Transverse colon (tissue), 4 donors: ENCODE measurements at regions not wholly inside any gene's neighbourhood (a gene's known extent, or its start where the extent isn't known, plus 50 kb on each side); places are given as distances from the start of the nearest gene placed in this dataset.
"Not testable (repeated sequence)": the region's sequence is repeated elsewhere in the genome, so short reads cannot be mapped to it uniquely, and the experiment has no call there.

Experiments
- DNase-seq: peaks from one replicate; pipeline ENCODE4 v3.0.0-alpha.2; 2019
- H3K27ac ChIP-seq, 4 donors: fragments of 200-600 bp; sonication (generic); 2 replicates each; pipeline ENCODE4 v1.5.1; 2016 to 2018; ENCODE audit warnings: inconsistent platforms in 4 of 4
- H3K27me3 ChIP-seq: fragments of 200-600 bp; sonication (generic); 2 replicates; pipeline ENCODE4 v1.5.1; 2017; ENCODE audit warnings: inconsistent platforms
- H3K36me3 ChIP-seq, 4 donors: fragments of 200-600 bp; sonication (generic); 2 replicates each; pipeline ENCODE4 v1.5.1; 2017 to 2019; ENCODE audit warnings: inconsistent platforms in 4 of 4
- H3K4me1 ChIP-seq, 4 donors: fragments of 200-600 bp; sonication (generic); 2 replicates each; pipeline ENCODE4 v1.5.1; 2017 to 2020; ENCODE audit warnings: inconsistent platforms in 4 of 4
- H3K4me3 ChIP-seq, 4 donors: fragments of 200-600 bp; sonication (generic); 1 replicate in 1 of 4; 2 replicates in 3 of 4; pipeline versions ENCODE4 v1.5.1 to v1.6.1; 2017 to 2019; ENCODE audit warnings: inconsistent platforms in 4 of 4
- H3K9me3 ChIP-seq, 2 donors: fragments of 200-600 bp; sonication (generic); 2 replicates each; pipeline ENCODE4 v1.5.1; 2017 to 2019; ENCODE audit warnings: inconsistent platforms in 2 of 2
- CTCF ChIP-seq, 5 experiments: fragments of 200-600 bp in 3 of 5; fragments of 450-650 bp in 2 of 5; sonication (generic) in 3 of 5; IDR thresholded peaks; 1 replicate in 2 of 5; 2 replicates in 3 of 5; pipeline ENCODE4 v1.5.1; 2016 to 2017; ENCODE audit warnings: antibody characterized with exemption in 5 of 5, inconsistent platforms in 3 of 5, mild to moderate bottlenecking in 2 of 5, moderate library complexity in 1 of 5
- EP300 ChIP-seq: sonication (generic); formaldehyde crosslinking; IDR thresholded peaks from one replicate; pipeline ENCODE4 v1.6.1; 2017; ENCODE audit warnings: antibody characterized with exemption, low read depth
- POLR2A ChIP-seq: fragments of 450-650 bp; IDR thresholded peaks from one replicate; pipeline ENCODE4 v1.6.1; 2016; ENCODE audit warnings: antibody characterized with exemption, mild to moderate bottlenecking, moderate library complexity
- POLR2AphosphoS5 ChIP-seq, 3 donors: sonication (generic); formaldehyde crosslinking; IDR thresholded peaks; one replicate each; pipeline ENCODE4 v1.6.1; 2016; ENCODE audit warnings: antibody characterized with exemption in 3 of 3
- WGBS, 2 donors: methylation state at CpG; one replicate each; pipeline ENCODE4 v1.1.5; 2018; ENCODE audit warnings: low coverage in 1 of 2; 5-methylcytosine and 5-hydroxymethylcytosine counted together
- in situ Hi-C, 4 donors: fragments of 200-750 bp; cut with MboI; loops; one replicate each; pipeline versions ENCODE4 v1.15.0 to v1.15.1; 2017; ENCODE audit warnings: low sequenced_read_pairs in 3 of 4, low pct_ligation_motif_present in 1 of 4, low pct_unique_long_range_greater_than_20kb in 1 of 4
- intact Hi-C: fragments of 100-400 bp; cut with DNase I; formaldehyde crosslinking; loops from one replicate; pipeline ENCODE4 v1.15.1; 2023; ENCODE audit warnings: low total_unique reads

- Histone ChIP-seq H3K36me3 (no peaks in the 10 kb centered on the region), H3K9me3 (no peaks in the 10 kb centered on the region), H3K4me3 (no peak overlapping the region), H3K27ac (no peak overlapping the region), H3K27me3 (no peaks in the 10 kb centered on the region), H3K4me1 (no peaks in the 10 kb centered on the region)
- TF ChIP-seq EP300: no peak
- no peak for TF ChIP-seq POLR2A
- in situ Hi-C loops: no loop called here
- DNase-seq: no peak
- intact Hi-C loops: no loop called here
- WGBS, 2 donors: 76 to 89% methylated on average over 3 of the region's 3 CpGs
These were observed 60.3 kb upstream of the PCSK1 start for GRCh38 chr5:96493219-96493790.

GRCh38 chr5:96495412-96495811 is 62.4 kb upstream of the PCSK1 start:
- DNase-seq, H3K9me3 ChIP-seq, intact Hi-C loops, H3K27ac ChIP-seq, H3K4me1 ChIP-seq, H3K36me3 ChIP-seq, H3K27me3 ChIP-seq, in situ Hi-C loops, H3K4me3 ChIP-seq: not testable (repeated sequence)
- 100% methylated on average over 1 of the region's 1 CpG for WGBS, 2 donors

GRCh38 chr5:96497027-96497426 is 64.0 kb upstream of the PCSK1 start:
- WGBS, 2 donors: 95% methylated on average over 1 of the region's 1 CpG; no CpG with 5 or more reads in 1 of the 2 donors
- H3K4me3 ChIP-seq, H3K36me3 ChIP-seq, H3K27me3 ChIP-seq, intact Hi-C loops, H3K4me1 ChIP-seq, H3K27ac ChIP-seq, DNase-seq, in situ Hi-C loops, H3K9me3 ChIP-seq: not testable (repeated sequence)

- intact Hi-C loops: no loop called here
- no peaks in the 10 kb centered on the region for H3K36me3 ChIP-seq
- no peaks in the 10 kb centered on the region for H3K9me3 ChIP-seq
- H3K4me1 ChIP-seq: no peaks in the 10 kb centered on the region
- no peak for DNase-seq
- in situ Hi-C loops: no loop called here
- no peak overlapping the region for H3K4me3 ChIP-seq
- no peaks in the 10 kb centered on the region for H3K27me3 ChIP-seq
- TF ChIP-seq EP300 (no peak), POLR2AphosphoS5 (IDR thresholded peaks at IDR 0.05) (no peak), POLR2A (no peak), CTCF (IDR thresholded peaks at IDR 0.05) (no peak)
- no peak overlapping the region for H3K27ac ChIP-seq
- WGBS, 2 donors: 77 to 80% methylated on average over 8 of the region's 8 CpGs
These were observed 66.8 kb upstream of the PCSK1 start for GRCh38 chr5:96499753-96500345.

GRCh38 chr5:96501991-96502646 is 69.1 kb upstream of the PCSK1 start:
- no peaks in the 10 kb centered on the region for H3K9me3 ChIP-seq
- no peak for DNase-seq
- H3K27ac ChIP-seq: no peak overlapping the region
- H3K4me3 ChIP-seq: no peak overlapping the region
- WGBS, 2 donors: 66 to 67% methylated on average over 1 of the region's 1 CpG
- no peaks in the 10 kb centered on the region for H3K27me3 ChIP-seq
- H3K4me1 ChIP-seq: no peaks in the 10 kb centered on the region
- TF ChIP-seq CTCF (IDR thresholded peaks at IDR 0.05): no peak
- TF ChIP-seq POLR2A: no peak
- TF ChIP-seq EP300: no peak
- no peak for TF ChIP-seq POLR2AphosphoS5 (IDR thresholded peaks at IDR 0.05)
- H3K36me3 ChIP-seq: no peaks in the 10 kb centered on the region
- intact Hi-C loops: no loop called here
- in situ Hi-C loops: no loop called here
